ENCODE measurements at regions not wholly inside any gene's neighbourhood (a gene's known extent, or its start where the extent isn't known, plus 50 kb on each side); places are given as distances from the start of the nearest gene placed in this dataset.

DNA sequence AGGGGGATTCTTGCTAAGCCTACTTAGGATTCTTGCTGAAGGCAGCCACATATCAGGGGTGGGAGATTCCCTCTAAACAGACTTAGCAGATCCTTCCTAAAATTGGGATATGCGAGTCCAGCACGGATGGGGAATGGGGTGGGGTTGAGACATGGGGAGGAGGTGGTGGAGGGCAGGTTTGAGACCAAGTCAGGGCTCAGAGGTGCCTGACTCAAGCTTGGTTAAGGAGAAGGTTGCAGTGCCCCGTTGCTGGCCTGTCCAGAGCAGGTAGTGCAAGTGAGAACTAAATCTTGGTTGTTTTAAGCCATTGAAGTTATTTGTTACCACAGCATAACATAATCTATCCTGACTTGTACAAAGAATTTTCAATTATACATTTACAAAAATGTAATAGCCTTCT lies 359.7 kb downstream of the AACS start:
- no peak for DNase-seq (ENCODE audit: low spot score)

DNA sequence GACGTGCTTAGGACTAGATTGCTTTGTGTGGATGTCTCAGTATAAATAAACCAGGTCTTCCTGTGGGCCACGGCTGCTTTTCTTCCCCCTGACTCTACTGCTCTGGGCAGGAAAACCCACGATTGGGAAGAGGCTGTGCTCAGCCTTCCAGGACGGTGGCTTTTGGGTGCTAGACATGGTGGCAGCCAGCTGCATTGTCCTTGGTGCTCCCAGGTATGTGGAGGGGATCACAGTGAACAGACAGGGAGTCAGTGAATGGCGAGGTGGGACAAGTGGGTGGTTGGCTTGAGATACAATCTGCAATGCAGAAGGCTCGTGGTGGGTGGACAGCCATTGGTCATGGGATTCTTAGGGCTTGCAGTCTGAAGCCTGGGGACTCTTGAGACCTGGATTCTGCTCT lies 366.3 kb downstream of the AACS start:
- DNase-seq (ENCODE audit: low spot score): no peak

DNA sequence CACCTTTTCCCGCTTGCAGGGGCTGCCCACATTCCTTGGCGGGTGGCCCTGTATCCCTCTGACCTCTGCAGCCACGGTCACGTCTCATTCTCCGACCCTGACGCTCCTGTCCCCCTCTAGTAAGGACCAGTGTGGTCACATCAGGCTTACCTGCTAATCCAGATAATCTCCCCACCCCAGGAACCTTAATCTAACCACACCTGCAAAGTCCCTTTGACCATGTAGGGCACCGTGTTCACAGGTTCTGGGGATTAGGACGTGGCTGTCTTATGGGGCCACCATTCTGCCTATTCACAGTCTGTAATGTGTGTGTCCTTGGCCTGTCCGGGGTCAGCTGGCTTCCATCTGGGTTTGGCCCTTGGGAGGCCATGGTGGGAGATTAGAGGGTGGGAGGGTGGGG lies 368.9 kb downstream of the AACS start:
- DNase-seq (ENCODE audit: low spot score): no peak

DNA sequence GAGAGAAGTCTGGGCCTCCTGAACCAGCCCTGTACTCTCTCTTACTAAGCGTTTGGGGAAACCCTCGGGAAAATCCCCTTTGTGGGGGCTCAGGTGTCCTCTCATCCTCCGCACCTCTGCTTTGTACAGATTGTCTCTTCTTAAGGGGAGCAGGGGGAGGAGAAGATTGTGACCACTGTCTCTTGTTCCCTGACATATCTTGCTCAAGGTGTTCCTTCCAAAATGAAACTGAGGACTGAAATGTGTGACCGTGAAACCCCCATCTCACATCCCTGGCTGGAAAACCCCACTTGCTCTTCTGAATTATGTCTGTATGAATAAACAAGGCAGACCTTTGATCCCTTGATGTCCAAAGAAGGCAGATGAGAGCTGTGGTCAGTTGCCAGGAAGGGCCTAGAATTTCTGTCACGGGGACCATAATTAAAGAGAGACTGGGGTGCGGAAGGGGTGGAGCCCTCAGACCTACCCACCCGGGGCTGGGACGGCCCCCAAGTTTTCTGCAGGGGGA lies 369.8 kb downstream of the AACS start:
- DNase-seq (ENCODE audit: low spot score): no peak

DNA sequence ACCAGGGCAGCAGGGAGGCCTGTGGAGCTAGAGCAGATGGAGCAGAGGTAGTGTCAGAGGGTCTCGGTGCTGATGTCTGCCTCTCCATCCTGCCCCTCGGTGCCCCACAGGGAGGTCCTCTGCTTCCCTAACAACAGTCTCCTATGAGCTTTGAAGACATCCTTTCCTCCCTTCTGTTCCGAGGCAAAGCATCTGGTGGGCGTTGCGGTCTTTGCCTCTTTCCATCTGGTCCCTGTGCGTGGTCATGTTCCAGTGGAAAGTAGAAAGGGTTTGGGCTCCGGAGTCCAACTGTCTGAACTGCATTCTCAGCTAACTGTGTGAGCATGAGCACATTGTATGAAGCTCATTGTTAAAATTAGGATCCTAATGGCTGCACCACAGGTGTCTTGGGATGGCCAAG lies 370.6 kb downstream of the AACS start:
- DNase-seq (ENCODE audit: low spot score): no peak

DNA sequence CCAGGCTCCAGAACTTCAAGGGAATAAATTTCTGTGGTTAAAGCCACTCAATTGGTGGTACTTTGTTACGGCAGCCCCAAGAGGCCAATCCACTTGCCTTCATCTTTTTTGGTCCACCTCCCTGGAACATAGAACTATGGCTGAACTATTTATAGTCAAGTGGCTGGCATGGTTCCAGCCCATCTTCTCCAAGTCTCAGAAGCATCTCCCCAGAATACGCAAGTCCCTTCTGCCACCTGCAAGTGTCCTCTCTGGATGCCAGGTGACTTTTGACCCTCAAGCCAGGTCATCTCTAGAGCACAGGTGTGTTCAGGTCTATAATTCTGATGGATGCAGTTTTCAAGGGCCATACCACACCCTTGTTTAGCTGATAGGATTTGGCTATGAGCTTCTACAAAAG lies 371.5 kb downstream of the AACS start:
- no peak for DNase-seq (ENCODE audit: low spot score)

DNA sequence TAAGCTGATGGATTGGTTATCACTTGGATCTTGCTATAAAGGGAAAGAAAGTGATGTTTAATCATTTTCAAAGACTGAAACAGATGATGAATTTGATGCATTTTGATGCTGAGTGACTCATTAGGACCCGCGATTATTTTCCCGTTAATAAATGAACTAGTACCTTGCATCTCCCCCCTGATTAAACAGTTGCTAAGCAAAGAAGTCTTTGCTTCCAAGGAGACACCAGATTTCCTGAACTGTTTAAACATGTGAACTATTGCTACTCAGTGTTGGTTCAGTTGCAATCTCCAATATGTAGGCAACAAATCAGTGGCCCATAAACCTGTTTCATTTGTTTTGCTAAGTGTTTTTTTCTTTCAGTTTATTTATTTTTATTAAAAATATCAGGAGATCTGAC lies 375.2 kb downstream of the AACS start:
- no peak for DNase-seq (ENCODE audit: low spot score)

DNA sequence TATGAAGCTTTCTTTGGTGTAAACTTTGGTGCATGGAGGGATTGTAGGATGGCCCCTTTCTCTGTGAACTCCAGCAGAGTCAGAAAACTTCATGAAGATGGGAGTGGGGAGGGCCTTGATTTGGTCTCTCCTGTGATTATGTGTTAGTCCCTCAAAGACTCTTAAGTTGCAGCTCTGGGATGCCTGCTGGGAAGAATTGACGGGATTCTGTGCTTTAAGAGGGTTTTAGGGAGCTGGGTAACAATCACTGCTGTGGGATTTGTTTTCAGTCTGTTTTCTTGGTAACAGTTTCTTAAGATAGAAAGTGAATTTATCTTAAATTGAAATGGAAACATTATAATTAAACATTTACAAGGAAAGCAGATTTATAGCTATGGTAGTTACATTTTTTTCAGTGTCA lies 378.1 kb downstream of the AACS start:
- DNase-seq (ENCODE audit: low spot score): no peak

DNA sequence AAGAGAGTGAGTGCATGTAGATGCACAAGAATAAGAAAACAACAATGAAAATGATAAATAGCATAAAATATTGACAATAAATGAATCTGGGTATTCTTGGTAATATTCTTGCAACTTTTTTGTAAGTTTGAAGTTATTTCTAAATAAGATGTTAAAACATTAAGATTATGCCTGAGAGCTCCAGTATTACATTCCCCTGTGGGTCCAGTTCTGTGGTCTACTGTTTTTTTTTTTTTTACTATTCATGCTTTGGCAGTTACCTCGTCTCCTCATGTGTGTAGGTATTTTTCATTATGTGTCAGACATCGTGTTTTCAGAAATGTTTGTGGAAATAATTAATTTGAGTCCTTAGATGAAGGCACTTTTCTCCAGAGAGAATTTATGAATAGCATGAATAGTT lies 386.2 kb downstream of the AACS start:
- DNase-seq (ENCODE audit: low spot score): no peak

DNA sequence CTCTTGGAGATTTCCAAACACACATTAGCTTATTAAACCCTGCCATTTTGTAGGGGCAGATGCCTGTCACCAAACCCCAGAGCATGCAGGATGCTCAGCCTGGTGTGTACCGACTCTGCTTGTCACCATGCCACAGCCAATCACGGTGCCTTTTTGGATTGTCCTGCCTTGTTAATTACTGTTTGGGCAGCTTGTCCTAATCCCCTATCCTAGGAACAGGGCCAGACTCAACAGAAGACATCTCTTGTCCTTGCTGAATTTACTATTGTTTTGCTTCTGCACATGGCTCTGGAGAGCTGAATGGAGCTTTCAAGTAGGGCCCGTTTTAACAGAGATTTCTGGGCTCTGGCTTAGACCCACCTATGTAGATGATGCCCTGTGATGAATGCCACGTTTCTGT lies 388.5 kb downstream of the AACS start:
- DNase-seq (ENCODE audit: low spot score): no peak

DNA sequence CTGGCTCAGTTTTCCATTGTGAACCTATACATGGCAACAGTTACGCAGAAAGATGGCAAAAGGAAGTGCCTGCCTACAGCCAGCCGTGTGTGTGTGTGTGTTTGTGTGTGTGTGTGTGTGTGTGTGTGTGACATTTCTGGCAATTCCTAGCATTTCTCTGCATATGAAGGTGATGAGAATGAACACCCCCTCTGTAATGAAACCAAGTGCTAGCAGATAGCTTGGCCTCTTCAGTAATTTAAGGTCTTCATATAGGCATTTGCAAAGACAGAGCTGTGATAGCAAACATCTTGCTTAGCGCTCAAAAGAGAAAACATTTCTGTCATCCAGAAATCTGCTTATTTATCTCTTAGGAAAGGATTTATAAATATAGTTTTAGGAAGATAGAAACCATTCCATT lies 389.1 kb downstream of the AACS start:
- DNase-seq (ENCODE audit: low spot score): no peak

DNA sequence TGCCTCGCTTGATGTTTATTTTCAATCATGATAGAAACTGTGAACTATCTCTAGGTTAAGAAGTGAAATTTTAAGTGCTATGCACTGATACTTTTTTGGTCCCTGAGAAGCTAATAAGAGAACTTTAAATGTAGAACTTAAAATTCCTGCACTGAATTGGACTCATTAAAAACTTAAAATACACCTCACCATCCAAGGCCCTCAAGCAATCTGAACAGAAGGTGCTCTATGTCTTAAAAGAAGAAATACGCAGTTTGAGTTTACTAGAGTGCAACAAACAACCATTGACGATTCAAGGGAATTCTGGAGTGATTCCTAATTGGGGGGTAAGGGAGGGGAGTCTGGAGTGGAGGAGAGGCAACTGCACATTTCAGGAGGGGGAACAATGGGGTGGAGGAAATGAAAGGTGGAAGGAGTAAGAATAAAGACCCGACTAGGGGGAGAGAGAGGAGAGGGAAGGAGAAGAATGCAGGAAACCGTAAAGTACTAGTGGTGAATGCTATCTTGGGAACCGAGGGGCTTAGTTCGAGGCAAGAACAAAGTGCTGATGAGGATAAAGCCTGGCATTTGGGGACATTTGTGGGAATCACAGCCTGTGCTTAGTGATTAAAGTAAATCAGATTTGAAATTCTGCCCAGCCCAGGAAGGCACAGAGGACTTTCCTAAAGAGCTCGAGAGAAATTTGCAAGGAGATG lies 389.7 kb downstream of the AACS start:
- DNase-seq (ENCODE audit: low spot score): no peak

DNA sequence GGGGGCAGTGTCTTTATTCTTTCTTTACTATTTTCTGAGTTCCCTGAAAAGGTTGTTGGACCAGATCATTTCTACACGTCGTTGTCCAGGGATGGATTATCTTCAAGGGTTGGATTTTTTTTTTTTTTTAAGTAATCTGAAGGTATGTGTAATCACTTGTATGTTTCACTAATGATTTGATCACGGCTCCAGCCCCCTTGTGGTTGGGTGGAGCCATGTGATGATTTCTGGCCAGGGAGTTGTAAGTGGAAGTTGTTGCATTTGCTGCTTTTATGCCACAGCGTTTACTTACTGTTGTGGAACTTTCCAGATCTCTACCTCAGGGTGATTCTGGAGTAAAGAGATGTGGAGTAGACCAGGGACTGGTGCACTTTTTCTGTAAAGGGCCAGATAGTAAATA lies 390.3 kb downstream of the AACS start:
- DNase-seq (ENCODE audit: low spot score): no peak

DNA sequence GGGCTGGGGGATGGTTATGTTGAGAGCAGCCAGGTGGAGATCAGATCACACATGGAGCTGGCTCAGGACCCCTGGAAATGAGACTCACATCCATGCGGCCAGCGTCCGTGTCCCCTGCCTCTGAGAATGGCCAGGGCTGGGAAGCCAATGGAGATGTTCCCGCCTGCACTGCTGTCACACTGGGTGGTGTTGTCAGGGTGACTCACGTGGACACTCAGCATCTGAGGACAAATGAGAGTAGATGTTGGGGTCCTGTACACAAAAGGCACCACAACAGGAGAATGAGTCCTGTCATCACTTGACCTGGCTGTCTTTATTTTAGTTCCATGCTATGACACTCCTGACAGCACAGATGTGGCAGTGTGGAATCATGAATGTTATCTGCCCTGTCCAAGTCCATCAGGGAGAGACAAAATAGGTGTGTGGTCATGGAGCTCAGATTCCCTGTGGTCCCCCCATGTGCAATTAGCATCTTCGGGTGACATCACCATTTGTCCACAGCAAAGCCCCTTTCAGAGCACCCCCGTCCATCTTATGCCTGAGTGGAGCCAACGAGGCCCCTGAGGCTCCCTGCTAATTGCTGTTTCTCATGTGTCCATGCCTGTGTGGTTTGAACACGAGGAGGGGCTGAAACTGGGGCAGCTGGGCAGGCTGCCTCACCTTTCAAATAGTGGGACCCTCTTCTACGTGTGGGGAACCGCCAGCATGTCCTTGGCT lies 393.5 kb downstream of the AACS start:
- no peak for DNase-seq (ENCODE audit: low spot score)

DNA sequence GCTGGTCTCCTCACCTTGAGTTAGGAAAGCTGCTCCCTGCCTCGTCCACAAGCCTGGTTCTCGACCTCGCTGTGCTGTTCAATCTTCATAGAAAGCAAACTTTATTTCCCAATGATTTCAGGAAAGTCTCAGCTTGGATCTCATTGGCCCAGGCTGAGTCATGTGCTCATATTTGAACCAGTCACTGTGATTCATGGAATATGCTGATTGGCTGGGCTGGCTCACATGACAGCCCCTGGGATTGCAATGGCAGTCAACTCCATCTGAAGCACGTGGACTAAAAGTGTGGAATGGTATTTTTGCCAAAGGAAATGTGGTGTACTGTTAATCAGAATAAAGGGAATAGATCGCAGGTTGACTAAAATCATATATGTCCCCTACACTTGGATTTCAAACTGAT lies 396.6 kb downstream of the AACS start:
- DNase-seq (ENCODE audit: low spot score): no peak

DNA sequence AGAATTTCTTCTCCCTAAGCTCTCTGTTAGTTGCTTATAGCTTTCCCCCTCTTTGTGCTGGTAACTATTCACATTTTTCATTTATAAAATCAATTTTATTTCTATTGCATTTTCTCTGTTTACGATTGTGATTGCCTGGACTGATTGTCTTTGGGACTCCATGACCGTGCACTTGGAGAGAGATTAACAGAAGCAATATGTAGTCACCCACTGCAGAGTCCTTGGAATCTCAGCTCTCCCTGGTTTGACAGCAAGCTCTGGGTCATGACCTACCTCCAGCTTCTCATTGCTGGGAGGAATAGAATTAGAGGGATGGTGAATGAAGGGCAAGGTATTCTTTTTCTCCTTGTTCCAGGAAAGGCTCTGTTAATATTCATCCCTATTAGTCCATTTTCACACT lies 398.2 kb downstream of the AACS start:
- DNase-seq (ENCODE audit: low spot score): no peak

DNA sequence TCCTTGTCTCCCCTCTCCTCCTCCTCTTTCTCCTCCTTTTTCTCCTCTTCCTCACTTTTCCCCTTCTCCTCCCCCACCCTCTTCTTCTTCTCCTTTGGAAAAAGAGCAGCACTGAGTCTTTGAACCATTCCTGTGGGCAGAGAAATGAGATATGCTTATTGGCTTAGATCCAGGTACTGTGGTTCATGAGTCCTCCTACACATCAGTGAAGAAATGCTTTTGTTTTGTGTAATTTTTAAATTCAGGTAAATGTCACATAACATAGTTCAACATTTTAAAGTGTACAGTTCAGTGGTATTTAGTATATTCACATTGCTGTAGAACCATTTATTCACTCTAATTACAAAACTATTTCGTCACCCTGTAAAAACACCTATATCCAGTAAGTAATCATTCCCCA lies 402.1 kb downstream of the AACS start:
- no peak for DNase-seq (ENCODE audit: low spot score)

DNA sequence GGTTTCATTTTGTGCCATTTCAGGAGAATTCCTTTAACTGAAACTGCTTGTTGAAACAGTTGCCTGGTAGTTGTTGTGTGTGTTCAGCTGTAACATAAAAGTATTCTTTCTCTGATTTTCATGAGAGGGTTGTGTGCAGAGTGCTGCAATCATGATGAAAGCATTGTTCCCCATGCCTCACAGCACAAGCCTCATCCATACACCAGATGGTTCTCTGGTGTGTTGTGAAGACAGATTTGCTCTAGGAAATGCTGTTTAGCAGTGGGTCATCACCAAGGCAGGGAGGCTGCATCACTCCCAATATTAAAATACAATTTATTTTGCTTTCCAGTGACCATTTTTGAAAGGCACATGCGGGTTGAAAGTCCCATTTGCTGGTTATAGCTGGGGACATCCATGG lies 404.4 kb downstream of the AACS start:
- DNase-seq (ENCODE audit: low spot score): no peak

DNA sequence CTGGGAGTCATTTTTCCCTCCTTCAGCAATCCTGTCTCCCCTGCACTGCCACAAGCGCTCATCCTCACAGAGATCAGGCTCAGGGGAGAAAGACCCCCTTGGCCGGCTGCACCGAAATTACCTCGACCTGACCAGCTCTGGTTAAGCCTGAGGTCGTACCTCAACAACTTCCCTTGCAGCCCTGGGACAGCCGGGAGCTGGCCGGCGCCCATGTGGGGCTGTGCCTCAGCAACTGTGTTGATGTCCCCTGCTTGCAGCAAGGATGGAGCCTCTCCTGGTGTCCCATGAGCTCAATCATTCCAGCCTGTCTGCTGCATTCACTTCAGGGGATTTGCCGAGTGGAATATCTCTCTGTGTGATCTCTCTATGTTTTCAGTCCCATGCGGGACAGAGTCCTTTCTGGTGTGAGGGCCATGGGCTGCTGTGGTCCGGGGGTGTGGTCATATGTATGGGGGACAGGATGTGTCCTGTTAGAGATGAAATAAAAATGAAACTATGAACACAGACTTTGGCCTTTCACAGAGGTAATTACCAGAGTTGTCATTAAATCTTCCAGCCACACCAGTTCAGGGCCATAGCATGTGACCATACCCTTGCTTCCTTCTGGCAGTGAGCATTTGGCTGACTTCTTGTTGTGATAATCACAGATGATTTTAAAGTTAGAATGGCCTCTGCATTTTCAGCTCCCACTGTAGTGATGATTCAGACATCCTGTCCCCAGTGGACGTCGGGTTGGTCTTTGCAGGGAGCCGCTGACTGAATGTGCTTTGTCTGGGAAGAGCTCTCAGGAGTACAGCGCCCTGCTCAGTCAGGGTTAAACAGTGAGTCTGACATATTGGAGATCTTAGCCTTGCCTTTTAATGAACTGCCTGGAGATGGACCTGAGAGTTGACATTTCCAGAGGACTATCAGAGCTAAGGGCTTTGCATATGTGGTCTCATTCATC lies 405.9 kb downstream of the AACS start:
- no peak for DNase-seq (ENCODE audit: low spot score)

DNA sequence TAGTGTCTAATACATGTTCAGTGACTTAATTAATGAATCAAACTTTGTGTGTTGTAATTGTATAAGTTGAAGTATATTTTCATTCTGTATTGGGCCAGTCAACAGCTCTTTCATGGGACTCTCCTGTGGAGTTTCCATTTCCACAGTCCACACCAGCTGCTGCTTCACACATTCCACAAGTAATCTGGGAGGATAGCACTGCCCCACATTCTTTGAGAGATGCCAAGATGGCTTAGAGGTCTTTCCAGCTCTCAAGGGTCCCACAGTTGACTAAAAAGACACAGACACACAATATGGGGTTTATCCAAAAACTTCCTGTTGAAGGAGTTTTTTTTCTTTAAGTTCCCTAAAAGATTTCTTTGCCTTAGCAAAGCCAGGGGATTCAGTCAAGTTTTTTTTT lies 408.3 kb downstream of the AACS start:
- DNase-seq (ENCODE audit: low spot score): no peak

DNA sequence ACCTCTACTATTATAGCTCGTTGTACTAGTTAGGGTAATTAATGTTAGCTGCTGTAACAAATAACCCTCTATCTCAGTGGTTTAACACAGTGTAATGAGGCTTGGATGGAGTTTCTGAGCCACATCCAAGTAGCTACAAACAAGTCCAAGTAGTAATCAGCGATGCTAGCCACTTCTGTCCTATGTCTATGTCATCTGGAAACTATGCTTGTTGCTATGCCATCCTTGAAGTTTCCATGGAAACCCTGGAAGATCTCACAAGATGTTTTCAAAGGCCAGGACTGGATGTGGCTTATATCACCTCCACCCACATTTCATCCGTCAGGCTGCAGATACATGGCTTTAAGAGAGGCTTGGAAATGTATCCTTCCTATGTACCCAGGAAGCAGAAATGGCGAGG lies 422.1 kb downstream of the AACS start:
- DNase-seq (ENCODE audit: low spot score): no peak

DNA sequence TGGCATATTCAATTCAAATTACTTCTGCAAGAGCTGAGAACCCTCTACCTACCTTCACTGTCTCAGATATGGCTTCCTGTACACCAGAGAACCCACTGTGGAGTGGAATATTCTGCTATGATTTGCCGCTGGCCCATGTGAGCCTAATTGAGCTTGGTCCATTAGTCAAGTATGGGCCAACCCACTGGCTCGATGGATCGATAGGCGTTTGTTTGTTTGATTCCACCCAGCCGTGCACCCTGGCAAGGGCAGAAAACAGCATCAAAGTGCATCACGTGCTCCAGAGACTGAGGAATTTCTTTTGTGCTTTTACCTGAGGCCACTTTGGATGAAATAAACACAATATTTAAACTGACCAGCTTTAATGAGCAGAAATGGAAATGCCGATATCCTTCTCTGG lies 426.3 kb downstream of the AACS start:
- no peak for DNase-seq (ENCODE audit: low spot score)
